ENCODE measurements at regions not wholly inside any gene's neighbourhood (a gene's known extent, or its start where the extent isn't known, plus 50 kb on each side); places are given as distances from the start of the nearest gene placed in this dataset.
A peak's percentile ranks its signal among the peaks of the same experiment; 100 is the strongest.

DNA sequence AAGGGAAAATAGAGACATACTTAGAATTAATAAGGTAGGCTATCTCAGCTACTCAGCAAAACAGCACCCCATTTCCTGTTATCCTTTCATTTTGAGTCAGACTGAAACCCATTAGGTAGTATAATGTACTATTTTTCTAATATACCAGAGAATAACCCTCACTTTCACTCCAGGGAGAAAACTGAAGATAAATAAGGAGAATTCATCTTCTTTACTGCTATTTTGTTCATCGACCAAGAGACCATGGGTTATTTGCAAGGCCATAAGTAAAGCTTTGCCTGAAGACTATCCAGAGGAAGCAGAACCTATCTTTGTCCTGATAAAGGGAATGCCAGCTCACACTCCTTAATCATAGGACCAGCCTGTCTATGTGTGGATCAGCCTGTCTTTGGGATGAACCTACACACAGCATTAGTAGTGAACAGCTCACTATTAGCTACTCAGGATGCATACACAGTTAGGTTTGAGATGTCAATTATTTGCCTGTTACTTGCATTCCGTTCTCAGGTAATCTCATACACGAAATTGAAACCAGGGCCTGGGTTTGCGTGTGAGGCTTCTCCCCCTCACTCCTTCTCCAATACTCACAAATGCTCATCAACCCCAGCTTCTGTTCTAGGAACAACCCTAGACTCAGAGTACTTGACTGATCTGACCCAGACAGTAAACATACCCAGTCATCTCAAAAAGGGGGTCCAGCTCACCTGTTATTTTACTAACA, 124.4 kb downstream of the DAD1 start:
- DNase-seq, result no peak
- Histone ChIP-seq H3K27ac (no peak overlapping the region), H3K9me3 (no peaks in the 10 kb centered on the region), H3K36me3 (no peaks in the 10 kb centered on the region), H3K4me1 (peaks cover 0 to 6% (median 1%) of the 10 kb centered on the region in 9 donors), H3K27me3 (no peaks in the 10 kb centered on the region), H3K4me3 (no peak overlapping the region)
- 92 to 93% methylated on average over 4 of the region's 4 CpGs for WGBS, 2 donors
- TF ChIP-seq, protein P1, sequence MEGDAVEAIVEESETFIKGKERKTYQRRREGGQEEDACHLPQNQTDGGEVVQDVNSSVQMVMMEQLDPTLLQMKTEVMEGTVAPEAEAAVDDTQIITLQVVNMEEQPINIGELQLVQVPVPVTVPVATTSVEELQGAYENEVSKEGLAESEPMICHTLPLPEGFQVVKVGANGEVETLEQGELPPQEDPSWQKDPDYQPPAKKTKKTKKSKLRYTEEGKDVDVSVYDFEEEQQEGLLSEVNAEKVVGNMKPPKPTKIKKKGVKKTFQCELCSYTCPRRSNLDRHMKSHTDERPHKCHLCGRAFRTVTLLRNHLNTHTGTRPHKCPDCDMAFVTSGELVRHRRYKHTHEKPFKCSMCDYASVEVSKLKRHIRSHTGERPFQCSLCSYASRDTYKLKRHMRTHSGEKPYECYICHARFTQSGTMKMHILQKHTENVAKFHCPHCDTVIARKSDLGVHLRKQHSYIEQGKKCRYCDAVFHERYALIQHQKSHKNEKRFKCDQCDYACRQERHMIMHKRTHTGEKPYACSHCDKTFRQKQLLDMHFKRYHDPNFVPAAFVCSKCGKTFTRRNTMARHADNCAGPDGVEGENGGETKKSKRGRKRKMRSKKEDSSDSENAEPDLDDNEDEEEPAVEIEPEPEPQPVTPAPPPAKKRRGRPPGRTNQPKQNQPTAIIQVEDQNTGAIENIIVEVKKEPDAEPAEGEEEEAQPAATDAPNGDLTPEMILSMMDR (IDR thresholded peaks at IDR 0.05), result no peak
- ATAC-seq, result no peak
- intact Hi-C loops (cut with DNase I), result loop anchor here in 2 of 10 donors (1.0 to 10.0 kb wide), 2 partner anchors 34 to 150 kb away; no protein-coding TSS in a partner anchor

DNA sequence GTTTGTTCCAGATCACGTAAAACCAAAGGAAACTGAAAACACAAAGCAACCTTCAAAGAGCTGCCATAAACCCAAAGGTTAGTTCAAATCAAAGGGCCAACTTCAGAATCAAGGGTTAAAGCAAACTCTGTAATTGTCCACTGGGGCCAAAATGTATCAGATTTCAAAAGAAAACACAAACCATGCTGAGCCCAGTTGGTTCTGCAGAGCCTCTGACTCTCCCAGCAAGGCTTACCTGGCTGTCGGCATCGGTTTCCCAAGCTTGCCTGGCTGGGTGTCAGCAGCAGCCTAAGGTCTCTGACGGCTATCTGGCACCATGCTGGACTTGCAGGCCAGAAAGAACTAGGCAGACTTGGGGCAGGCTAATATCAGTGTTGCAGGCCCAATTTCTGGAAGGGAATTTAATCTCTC, 125.3 kb downstream of the DAD1 start:
- Histone ChIP-seq H3K36me3 (no peaks in the 10 kb centered on the region), H3K4me1 (no peaks in the 10 kb centered on the region), H3K4me3 (no peak overlapping the region), H3K27ac (no peak overlapping the region), H3K27me3 (no peaks in the 10 kb centered on the region), H3K9me3 (no peaks in the 10 kb centered on the region)
- DNase-seq, result peak in 1 of 2 donors; percentile 18
- ATAC-seq, result peak in 1 of 8 donors; percentile 31
- intact Hi-C loops (cut with DNase I), result loop anchor here in 2 of 10 donors (1.0 to 10.0 kb wide), 2 partner anchors 33 to 149 kb away; no protein-coding TSS in a partner anchor
- TF ChIP-seq, protein P1 (IDR thresholded peaks at IDR 0.05), result no peak
- WGBS, 2 donors, result 62 to 64% methylated on average over 4 of the region's 4 CpGs

DNA sequence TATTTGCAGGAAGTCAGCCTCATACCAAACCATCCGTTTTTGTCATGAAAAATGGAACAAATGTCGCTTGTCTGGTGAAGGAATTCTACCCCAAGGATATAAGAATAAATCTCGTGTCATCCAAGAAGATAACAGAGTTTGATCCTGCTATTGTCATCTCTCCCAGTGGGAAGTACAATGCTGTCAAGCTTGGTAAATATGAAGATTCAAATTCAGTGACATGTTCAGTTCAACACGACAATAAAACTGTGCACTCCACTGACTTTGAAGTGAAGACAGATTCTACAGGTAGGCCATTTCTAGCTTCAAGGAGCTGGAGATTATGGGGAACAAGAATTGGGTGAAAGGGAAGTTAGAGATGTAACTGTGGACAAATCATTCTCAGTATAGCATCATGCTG, 126.1 kb downstream of the DAD1 start:
- Histone ChIP-seq H3K4me1 (no peaks in the 10 kb centered on the region), H3K27ac (no peak overlapping the region), H3K27me3 (no peaks in the 10 kb centered on the region), H3K4me3 (no peak overlapping the region), H3K36me3 (no peaks in the 10 kb centered on the region), H3K9me3 (no peaks in the 10 kb centered on the region)
- TF ChIP-seq, protein P1 (IDR thresholded peaks at IDR 0.05), result no peak
- ATAC-seq (no peak), DNase-seq (no peak)
- WGBS, 2 donors, result 85 to 88% methylated on average over 4 of the region's 4 CpGs
- intact Hi-C loops (cut with DNase I), result loop anchor here in 1 of 10 donors (10.0 kb wide), 1 partner anchor 148 kb away; no protein-coding TSS in a partner anchor

DNA sequence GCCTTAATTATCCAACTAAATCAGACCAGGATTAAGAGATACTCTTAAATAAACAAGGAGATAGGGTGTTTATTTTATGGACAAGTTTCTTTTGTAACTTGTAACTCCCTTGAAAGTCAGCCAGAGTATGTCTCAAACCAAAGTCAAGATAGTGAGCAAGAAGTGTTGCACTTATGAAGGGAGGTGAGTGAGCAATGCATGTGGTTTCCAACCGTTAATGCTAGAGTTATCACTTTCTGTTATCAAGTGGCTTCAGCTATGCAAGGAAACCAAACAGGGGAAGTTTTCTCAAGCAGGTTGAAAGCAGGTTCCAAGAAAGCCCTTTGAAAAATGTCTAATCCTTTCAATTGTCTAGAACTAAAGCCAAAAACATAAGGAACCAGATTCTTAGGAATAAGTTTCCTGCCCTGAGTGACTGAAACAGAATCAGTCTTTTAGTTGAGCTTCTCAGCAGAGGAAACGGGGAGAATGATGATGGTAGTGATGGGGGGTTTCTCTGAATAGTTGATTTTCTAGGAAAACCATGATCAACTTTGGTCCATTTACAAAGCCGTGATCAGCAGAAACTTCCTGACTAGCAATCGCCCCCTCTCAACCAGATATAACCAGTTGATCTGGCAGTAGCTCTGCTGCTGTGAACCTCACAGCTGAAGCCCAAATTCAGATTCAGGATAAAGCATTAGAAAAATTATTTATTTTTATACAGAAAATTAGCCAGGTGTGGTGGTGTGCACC, 128.4 kb downstream of the DAD1 start:
- Histone ChIP-seq H3K9me3 (no peaks in the 10 kb centered on the region), H3K36me3 (no peaks in the 10 kb centered on the region), H3K4me1 (no peaks in the 10 kb centered on the region), H3K4me3 (no peak overlapping the region), H3K27ac (no peak overlapping the region), H3K27me3 (no peaks in the 10 kb centered on the region)
- ATAC-seq (no peak), DNase-seq (no peak)
- TF ChIP-seq, protein P1 (IDR thresholded peaks at IDR 0.05), result no peak
- intact Hi-C loops (cut with DNase I), result loop anchor here in 1 of 10 donors (10.0 kb wide), 1 partner anchor 146 kb away; no protein-coding TSS in a partner anchor
- WGBS, 2 donors, result 72 to 81% methylated on average over 4 of the region's 4 CpGs
